Body of pancreas (tissue), 4 donors: ENCODE measurements at regions not wholly inside any gene's neighbourhood (a gene's known extent, or its start where the extent isn't known, plus 50 kb on each side); places are given as distances from the start of the nearest gene placed in this dataset.
"Not testable (repeated sequence)": the region's sequence is repeated elsewhere in the genome, so short reads cannot be mapped to it uniquely, and the experiment has no call there.

Source experiments
- ATAC-seq: fragments of 150-250 bp; one replicate; pipeline ENCODE4 v1.9.1; 2016
- DNase-seq, 4 donors: peaks; one replicate each; pipeline ENCODE4 v3.0.0-alpha.2; 2019
- H3K27ac ChIP-seq, 4 donors: fragments of 200-600 bp; sonication (generic); 1 replicate in 3 of 4; 2 replicates in 1 of 4; pipeline versions ENCODE4 v1.5.1 to v1.6.1; 2016 to 2019; ENCODE audit warnings: mild to moderate bottlenecking in 1 of 4, mixed read lengths in 1 of 4, moderate library complexity in 1 of 4
- H3K27me3 ChIP-seq, 2 donors: fragments of 200-600 bp; sonication (generic); one replicate each; pipeline ENCODE4 v1.6.0; 2016; ENCODE audit warnings: mild to moderate bottlenecking in 1 of 2
- H3K36me3 ChIP-seq, 2 donors: fragments of 200-600 bp; sonication (generic); replicated peaks in 1 of 2; 2 replicates each; pipeline ENCODE4 v1.5.1; 2016; ENCODE audit warnings: low read depth in 2 of 2; ENCODE audit not compliant: insufficient read depth in 1 of 2
- H3K4me1 ChIP-seq: fragments of 200-600 bp; sonication (generic); one replicate; pipeline ENCODE4 v1.6.0; 2016
- H3K4me3 ChIP-seq, 2 donors: fragments of 200-600 bp; sonication (generic); 1 replicate in 1 of 2; 2 replicates in 1 of 2; pipeline ENCODE4 v1.5.1; 2016 to 2019
- H3K9me3 ChIP-seq, 3 donors: fragments of 200-600 bp; sonication (generic); 1 replicate in 2 of 3; 2 replicates in 1 of 3; pipeline ENCODE4 v1.5.1; 2016
- WGBS, 2 donors: methylation state at CpG; one replicate each; pipeline ENCODE4 v1.1.5; 2017; 5-methylcytosine and 5-hydroxymethylcytosine counted together
- intact Hi-C: fragments of 100-400 bp; cut with DNase I; formaldehyde crosslinking; loops from one replicate; pipeline ENCODE4 v1.15.1; 2023

GRCh38 chr17:46460129-46460528, 52.1 kb upstream of the LRRC37A2 start:
- H3K27me3 ChIP-seq, ATAC-seq, H3K9me3 ChIP-seq, H3K4me1 ChIP-seq, intact Hi-C loops, H3K36me3 ChIP-seq, H3K27ac ChIP-seq, DNase-seq, H3K4me3 ChIP-seq: not testable (repeated sequence)

- H3K27me3 ChIP-seq, H3K9me3 ChIP-seq, H3K27ac ChIP-seq, H3K4me3 ChIP-seq, intact Hi-C loops, DNase-seq, H3K36me3 ChIP-seq, H3K4me1 ChIP-seq, ATAC-seq: not testable (repeated sequence)
- WGBS, 2 donors = no CpG with 5 or more reads among the region's 2 CpGs
These were observed 57.2 kb upstream of the LRRC37A2 start for GRCh38 chr17:46455069-46455468.

GRCh38 chr17:46454572-46454971, 57.7 kb upstream of the LRRC37A2 start:
- intact Hi-C loops, H3K4me1 ChIP-seq, H3K36me3 ChIP-seq, H3K4me3 ChIP-seq, H3K27me3 ChIP-seq, H3K9me3 ChIP-seq, DNase-seq, ATAC-seq, H3K27ac ChIP-seq: not testable (repeated sequence)

GRCh38 chr17:46453077-46453476, 59.2 kb upstream of the LRRC37A2 start:
- H3K27me3 ChIP-seq, H3K4me3 ChIP-seq, H3K9me3 ChIP-seq, H3K36me3 ChIP-seq, DNase-seq, H3K27ac ChIP-seq, ATAC-seq, H3K4me1 ChIP-seq, intact Hi-C loops: not testable (repeated sequence)
- WGBS, 2 donors = no CpG with 5 or more reads among the region's 4 CpGs

GRCh38 chr17:46445849-46446248, 66.4 kb upstream of the LRRC37A2 start:
- H3K9me3 ChIP-seq, DNase-seq, H3K4me3 ChIP-seq, ATAC-seq, intact Hi-C loops, H3K27me3 ChIP-seq, H3K4me1 ChIP-seq, H3K27ac ChIP-seq, H3K36me3 ChIP-seq: not testable (repeated sequence)
- no CpG with 5 or more reads among the region's 2 CpGs for WGBS, 2 donors

GRCh38 chr17:46445411-46445810, 66.9 kb upstream of the LRRC37A2 start:
- H3K27me3 ChIP-seq, ATAC-seq, intact Hi-C loops, H3K4me1 ChIP-seq, DNase-seq, H3K4me3 ChIP-seq, H3K36me3 ChIP-seq, H3K9me3 ChIP-seq, H3K27ac ChIP-seq: not testable (repeated sequence)
- no CpG with 5 or more reads among the region's 1 CpG for WGBS, 2 donors

GRCh38 chr17:46442153-46442552, 70.1 kb upstream of the LRRC37A2 start:
- WGBS, 2 donors = no CpG with 5 or more reads among the region's 4 CpGs
- intact Hi-C loops = not testable (repeated sequence)

GRCh38 chr17:46440665-46441064, 71.6 kb upstream of the LRRC37A2 start:
- H3K27ac ChIP-seq, ATAC-seq, H3K27me3 ChIP-seq, intact Hi-C loops, H3K9me3 ChIP-seq, H3K36me3 ChIP-seq, DNase-seq, H3K4me1 ChIP-seq, H3K4me3 ChIP-seq: not testable (repeated sequence)
- no CpG with 5 or more reads among the region's 5 CpGs for WGBS, 2 donors

More at GRCh38 chr17:46442153-46442552, 70.1 kb upstream of the LRRC37A2 start:
- not testable (repeated sequence) for H3K9me3 ChIP-seq, H3K4me3 ChIP-seq, H3K27ac ChIP-seq, H3K4me1 ChIP-seq, H3K36me3 ChIP-seq, ATAC-seq, H3K27me3 ChIP-seq, DNase-seq

GRCh38 chr17:46434450-46435062, 73.0 kb upstream of the ARL17B start:
- H3K27me3 ChIP-seq, DNase-seq, ATAC-seq, H3K36me3 ChIP-seq, H3K4me3 ChIP-seq, intact Hi-C loops, H3K4me1 ChIP-seq, H3K9me3 ChIP-seq, H3K27ac ChIP-seq: not testable (repeated sequence)
- no CpG with 5 or more reads among the region's 7 CpGs for WGBS, 2 donors

GRCh38 chr17:46430300-46430699, 68.7 kb upstream of the ARL17B start:
- WGBS, 2 donors = no CpG with 5 or more reads among the region's 2 CpGs
- H3K4me3 ChIP-seq, H3K4me1 ChIP-seq, H3K9me3 ChIP-seq, H3K27me3 ChIP-seq, DNase-seq, intact Hi-C loops, H3K27ac ChIP-seq, ATAC-seq, H3K36me3 ChIP-seq: not testable (repeated sequence)

GRCh38 chr17:46429675-46430074, 68.1 kb upstream of the ARL17B start:
- H3K4me1 ChIP-seq, ATAC-seq, DNase-seq, H3K9me3 ChIP-seq, intact Hi-C loops, H3K36me3 ChIP-seq, H3K4me3 ChIP-seq, H3K27ac ChIP-seq, H3K27me3 ChIP-seq: not testable (repeated sequence)
- WGBS, 2 donors = no CpG with 5 or more reads among the region's 2 CpGs
